Posterior vena cava (tissue), 2 donors: ENCODE measurements at regions not wholly inside any gene's neighbourhood (a gene's known extent, or its start where the extent isn't known, plus 50 kb on each side); places are given as distances from the start of the nearest gene placed in this dataset.
"Not testable (repeated sequence)": the region's sequence is repeated elsewhere in the genome, so short reads cannot be mapped to it uniquely, and the experiment has no call there.

Experiments used
- DNase-seq: peaks from one replicate; pipeline ENCODE4 v3.0.0-alpha.2; 2020; ENCODE audit warnings: low spot score
- intact Hi-C, 2 donors: fragments of 100-400 bp; cut with DNase I; formaldehyde crosslinking; loops; one replicate each; pipeline versions ENCODE4 v1.14.1 to v1.14.2; 2022 to 2023
- donor health status: DM: yes; HTN: yes; CAD: no.
- donor health status: DM: yes; HTN: yes; CAD: no.

DNA sequence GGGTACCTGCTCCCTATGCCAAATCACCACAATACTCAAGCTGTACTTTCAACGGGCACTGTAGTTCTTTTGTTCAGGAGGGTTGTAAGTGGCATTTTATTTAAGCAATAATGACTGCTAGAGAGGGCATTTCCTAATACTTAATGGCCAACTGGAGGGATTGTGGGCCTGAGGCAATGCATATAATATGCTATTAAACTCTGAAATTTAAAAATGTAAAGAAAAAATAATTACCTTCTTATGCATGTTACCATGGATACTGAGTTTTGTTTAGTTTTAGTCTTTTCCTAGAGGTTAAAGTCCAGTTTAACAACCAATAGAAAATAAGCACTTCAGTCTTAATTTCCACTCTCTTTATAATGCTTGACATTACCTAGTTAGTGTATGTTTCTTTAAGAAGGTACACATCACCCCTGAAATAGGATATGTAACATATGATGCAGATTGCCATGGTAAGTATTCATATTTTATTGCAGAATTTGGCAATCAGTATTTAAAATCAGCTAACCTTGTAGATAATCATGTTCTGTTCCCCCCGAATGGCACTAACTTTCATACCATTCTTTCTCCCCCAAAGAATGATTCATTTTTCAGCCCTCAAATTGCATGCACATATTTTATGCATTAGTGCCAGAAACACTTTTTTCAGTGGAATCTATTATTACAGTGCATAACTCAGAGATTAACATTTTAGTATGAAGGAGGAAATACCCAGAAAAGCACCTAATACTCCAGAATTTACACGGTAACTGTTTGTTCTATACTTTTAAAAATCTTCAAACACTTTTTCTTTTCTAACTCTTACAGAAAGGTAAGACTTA is 90.3 kb upstream of the ZNF438 start:
- no peak for DNase-seq
- intact Hi-C loops, result no loop called here

DNA sequence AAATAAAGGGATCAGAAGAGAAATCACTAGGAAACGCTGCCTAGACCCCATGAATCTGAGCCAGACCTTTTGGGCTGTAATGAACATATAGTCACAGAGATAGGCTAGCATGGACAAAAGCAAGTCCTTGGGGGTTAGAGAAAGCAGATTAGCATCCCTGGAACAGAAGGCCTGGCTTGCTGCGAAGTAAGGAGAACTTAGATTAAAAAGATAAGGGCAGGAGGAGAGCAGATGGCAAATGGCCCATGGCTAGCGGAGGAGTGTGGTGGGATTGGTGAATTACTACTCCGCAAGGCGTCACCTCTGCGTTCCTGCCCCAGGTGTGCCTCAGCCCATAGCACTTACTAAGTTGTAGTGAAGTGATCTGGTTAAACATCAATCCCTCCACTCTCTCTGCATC is 92.3 kb upstream of the ZNF438 start:
- intact Hi-C loops, result no loop called here
- DNase-seq, result no peak

DNA sequence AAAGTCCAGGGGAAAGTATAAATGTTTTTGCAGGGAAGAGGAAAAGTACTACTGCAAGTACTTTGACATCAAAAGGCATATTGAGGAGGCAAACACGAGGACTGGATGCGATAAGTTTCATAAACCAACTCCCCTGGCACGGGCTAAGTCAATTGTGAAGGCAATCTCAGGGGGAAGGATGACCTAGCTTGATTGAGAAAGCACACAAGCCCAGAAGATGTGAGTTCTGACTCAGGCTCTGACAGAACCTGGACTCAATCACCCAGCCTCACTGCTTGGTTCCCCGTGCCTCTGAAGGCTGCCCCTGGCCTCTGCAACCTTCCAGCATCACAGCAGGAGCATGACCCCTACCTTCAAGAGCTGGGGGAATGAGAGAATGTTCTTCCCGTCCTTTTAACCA is 93.2 kb upstream of the ZNF438 start:
- no peak for DNase-seq
- intact Hi-C loops, result no loop called here

DNA sequence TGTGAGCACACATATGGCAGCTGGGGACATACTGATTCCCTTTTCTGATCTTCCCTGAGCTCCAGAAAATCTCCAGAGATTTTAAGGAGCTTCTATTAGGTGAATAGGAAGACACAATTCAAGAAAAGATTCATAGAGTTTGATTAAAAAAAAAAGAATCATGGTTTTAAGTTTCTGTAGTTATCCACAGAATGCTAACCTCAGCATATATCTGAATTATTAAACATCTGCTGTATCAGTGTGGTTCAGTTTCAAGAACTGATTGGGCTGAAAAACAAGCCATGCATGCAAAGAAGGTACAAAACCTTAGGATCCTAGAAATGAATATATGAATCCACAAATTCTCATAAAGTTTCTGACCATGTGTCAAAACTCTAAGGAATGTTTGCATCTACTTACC is 94.1 kb upstream of the ZNF438 start:
- DNase-seq, result no peak
- intact Hi-C loops, result no loop called here

DNA sequence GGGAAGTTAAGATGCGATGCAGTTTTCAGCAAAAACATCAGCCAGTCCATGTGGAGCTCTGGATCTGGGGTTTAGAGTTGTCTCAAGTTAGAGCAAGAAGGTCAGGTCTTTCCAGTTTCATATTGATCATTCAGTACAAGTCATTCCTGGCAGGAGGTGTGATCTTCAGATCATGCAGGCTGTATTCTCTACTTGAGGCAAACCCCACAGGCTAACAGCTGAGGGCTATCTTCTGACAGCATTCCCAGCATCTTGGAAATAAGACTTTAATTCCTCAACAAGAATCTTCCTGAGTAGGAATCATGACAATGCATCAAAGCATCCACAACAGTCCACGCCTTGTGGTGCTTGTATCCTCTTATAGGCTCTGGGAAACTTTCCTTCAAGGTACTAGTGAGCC is 94.9 kb upstream of the ZNF438 start:
- intact Hi-C loops, result no loop called here
- DNase-seq, result no peak

DNA sequence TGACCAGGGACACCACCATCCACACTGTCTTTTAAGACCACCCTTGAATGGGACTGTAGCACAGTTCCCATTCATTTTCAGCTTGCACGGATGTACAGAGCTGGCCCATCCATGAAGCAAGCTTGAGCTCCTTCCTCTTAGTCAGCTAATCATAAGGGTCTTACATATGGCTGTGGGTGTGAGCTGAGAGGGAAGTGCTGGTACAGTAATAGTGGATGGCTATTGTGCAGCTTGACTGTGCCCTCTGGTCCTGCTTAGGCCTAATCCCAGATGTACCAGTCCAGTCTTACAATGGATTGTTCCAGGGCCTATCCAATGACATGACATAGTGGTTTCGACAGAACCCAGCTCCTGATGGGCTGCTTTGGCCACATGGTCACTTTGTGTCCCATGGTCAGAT is 96.9 kb upstream of the ZNF438 start:
- intact Hi-C loops, result no loop called here
- DNase-seq, result no peak

DNA sequence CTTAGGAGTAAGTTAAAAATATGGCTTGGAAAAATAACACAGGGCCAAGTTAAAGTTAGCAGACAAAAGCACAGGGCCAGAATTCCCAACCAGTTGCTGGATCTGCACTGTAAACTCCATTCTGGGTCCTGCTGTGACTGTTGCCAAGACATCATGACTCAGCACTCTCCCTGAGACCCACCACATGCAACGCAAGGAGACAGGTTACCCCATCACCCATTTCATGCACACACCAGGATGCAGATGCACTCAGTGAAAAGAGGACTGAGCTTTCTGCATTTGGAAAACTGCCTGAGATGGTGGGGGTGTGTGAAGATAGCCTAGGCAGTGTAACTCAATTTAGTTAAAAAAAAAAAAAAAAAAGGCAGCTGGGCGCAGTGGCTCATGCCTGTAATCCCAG is 97.6 kb upstream of the ZNF438 start:
- no peak for DNase-seq

DNA sequence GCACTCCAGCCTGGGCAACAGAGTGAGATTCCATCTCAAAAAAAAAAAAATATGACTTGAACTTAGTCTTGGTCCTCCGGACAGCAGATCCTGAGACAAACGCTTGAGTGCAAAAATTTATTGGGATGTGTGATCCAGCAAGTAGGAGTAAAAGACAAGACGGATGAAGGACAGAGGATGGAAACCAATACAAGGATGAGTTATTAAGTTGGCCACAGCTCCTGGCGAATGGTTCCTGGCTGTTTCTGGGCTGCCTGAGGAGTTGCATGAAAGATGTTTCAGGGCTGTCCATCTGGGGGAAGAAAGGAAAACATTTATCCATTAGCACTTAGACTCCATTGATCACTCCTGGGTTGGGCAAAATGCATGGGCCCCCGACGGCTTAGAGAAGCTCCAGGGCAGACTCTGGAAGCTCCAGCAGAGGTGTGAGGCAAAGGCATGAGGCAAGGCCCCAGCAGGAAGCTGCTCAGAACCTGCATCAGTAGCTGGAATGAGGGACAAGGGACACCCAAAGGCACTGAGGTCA is 98.3 kb upstream of the ZNF438 start:
- no peak for DNase-seq
- intact Hi-C loops, result loop anchor here in 1 of 2 donors (10.0 kb wide), 1 partner anchor 185 kb away; the partner anchor contains the start of gene ZEB1

More for the DNA sequence above, 97.6 kb upstream of the ZNF438 start:
- intact Hi-C loops, result no loop called here

DNA sequence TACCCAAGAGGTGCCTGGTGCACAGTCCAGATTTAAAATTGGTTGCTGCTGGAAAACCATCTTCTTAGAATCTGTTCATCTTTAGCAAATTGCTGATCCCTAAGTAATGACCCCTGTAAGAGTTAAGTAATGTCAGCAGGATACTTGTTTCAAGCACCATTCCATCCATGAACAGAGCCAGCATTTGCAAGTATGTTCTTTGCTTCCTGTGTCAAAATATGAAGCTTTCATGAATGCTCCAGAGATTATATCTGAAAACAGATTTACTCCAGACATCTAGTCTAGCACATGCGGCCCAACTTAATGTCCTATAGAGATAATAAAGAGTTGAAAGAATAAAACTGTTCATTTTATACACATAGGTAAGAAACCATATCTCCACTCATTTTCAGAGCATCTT is 98.7 kb upstream of the ZNF438 start:
- DNase-seq, result no peak
- intact Hi-C loops, result loop anchor here in 1 of 2 donors (10.0 kb wide), 1 partner anchor 184 kb away; the partner anchor contains the start of gene ZEB1

DNA sequence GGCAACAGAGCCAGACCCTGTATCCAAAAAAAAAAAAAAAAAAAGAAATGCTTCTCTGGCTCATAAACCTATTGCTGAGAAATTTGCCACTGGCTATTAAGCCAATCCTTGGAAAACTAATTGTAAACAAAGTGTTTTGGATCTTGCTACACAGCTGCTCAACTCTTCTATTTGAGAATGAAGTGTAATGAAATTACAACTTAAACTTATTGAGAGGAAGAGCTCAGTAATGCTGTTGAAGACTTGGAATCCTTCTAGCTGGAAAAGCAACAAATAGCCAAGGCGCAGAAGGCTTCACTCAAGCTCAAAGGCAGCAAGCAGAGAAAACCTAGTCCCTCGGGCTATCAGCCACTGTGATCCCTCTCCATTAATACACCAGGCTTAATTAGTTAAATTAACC is 99.6 kb upstream of the ZNF438 start:
- intact Hi-C loops, result loop anchor here in 1 of 2 donors (10.0 kb wide), 1 partner anchor 184 kb away; the partner anchor contains the start of gene ZEB1
- no peak for DNase-seq

DNA sequence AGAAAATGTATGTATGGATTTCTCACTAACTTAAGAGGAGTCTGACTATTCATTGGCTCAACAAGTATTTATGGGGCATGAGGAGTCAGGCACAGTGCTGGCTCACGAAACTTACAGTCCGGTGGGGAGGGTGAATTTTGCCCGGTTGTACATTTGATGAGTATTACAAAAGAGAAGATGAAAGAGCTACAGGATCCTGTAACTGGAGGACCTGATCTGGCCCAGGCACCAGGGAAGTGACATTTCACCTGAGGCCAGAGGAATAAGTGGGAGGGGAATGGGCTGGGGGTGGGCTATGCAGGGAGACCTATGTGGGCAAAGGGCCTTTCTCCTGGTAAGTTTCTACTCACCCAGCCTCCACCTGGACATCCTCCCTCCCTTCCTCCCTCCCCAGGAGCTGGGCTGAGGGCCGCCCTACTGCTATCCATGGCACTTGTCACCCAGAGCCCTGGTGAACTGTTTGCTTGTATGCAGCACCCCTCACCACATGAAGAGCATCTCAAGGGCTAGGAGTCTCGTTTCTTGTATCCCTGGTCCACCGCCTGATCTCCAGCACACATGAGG is 101.1 kb upstream of the ZNF438 start:
- DNase-seq, result no peak
- intact Hi-C loops, result loop anchor here in 1 of 2 donors (10.0 kb wide), 1 partner anchor 182 kb away; the partner anchor contains the start of gene ZEB1

DNA sequence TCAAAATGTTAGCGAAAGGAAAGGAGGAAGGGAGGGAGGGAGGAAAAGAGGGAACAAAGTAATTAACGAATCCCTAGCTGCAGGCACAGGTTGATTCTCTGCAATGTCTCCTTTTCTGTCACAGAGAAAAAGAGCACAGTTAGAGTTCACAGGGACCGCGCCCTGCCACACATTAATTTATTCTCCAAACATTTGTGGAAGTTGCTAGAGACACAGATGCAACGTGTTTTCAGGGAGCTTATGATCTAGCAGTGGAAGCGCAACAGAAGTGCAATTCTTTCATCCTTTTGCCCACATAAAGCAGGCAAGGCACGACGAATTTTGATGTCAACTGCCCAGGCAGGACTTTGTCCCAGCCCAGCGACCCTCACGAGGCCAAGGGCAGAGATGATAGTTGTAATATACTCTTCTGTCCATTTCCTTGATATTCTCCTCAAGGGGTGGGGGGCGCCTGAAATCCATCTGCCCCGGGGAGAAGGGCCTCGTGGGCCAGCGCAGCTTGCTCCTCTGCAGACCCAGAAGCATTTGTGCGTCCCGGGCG is 101.7 kb upstream of the ZNF438 start:
- intact Hi-C loops, result loop anchor here in 1 of 2 donors (10.0 kb wide), 1 partner anchor 181 kb away; the partner anchor contains the start of gene ZEB1
- no peak for DNase-seq

DNA sequence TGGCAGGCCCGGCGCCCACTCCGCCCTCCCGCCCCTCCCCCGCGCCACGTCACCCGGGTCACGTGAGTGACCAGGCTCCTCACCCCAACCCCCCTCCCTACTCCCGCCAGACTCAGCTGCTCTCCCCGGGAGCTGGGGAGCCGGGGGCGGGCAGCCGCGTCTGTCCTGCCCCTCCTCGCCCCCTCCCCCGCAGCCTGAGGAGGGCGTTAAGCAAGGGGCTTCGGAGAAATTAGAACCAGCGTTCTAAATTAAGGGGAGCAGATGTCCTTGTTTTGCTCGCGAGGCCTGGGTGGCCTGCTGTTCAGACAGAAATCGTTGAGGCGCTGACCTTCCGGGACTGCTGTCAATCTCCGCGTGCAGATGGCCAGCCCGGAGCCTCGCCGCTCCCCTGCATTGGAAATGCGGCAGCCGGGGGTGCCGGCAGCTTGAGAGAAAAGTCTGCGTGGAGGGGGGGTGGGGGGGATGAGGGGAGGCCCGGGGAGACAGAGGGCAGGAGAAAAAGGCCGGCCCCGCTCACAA is 102.2 kb upstream of the ZNF438 start:
- intact Hi-C loops, result loop anchor here in 1 of 2 donors (10.0 kb wide), 1 partner anchor 181 kb away; the partner anchor contains the start of gene ZEB1
- DNase-seq, result peak; percentile 93

DNA sequence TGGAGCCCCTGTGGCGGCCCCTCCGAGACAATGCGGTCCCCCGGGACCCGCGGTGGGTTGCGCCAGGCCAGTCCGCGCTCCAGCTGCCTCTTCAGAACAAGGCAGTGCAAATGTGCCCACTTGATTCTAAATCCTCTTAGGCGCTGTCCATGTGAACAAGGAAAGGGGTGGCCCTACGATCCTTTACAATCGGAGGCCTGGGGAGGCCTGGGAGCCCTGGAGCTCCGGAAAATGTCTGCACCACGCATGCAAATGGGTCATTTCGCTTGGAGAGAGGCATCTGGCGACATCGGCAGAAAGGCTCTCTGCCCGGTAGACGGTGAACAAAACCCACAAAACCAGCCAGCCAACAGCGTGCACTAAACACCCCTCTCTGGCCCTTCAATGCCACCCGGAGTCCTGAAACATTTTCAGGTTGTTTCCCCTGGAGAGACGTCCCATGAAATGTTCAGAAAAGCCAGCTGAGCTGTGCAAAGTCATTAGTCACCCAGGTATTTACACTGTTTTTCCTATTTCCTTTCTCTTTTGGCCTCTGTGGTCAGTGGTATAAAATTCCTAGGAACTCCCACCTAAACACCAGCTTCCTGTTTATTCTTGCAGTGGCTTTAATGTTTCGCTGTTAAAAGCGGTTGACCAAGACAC is 102.8 kb upstream of the ZNF438 start:
- no peak for DNase-seq
- intact Hi-C loops, result loop anchor here in 1 of 2 donors (10.0 kb wide), 1 partner anchor 180 kb away; the partner anchor contains the start of gene ZEB1

DNA sequence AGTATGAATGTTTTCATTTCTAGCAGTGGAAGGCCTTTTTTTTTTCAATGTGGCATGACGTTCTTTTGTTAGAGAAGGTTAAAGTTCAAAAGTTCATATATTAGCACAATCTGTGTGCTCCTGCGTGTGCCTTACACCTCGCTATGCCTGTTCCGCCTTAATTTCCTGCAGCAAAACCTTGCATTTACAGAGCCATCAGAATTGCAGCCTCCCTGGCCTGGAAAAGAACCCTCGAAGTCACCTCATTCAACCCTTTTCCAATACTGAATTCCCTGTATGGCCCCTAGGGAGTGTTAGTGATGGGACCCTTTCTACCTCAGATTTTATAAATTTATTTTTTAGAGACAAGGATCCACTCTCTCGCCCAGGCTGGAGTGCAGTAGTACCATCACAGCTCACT is 103.5 kb upstream of the ZNF438 start:
- intact Hi-C loops, result loop anchor here in 1 of 2 donors (10.0 kb wide), 1 partner anchor 180 kb away; the partner anchor contains the start of gene ZEB1
- no peak for DNase-seq

DNA sequence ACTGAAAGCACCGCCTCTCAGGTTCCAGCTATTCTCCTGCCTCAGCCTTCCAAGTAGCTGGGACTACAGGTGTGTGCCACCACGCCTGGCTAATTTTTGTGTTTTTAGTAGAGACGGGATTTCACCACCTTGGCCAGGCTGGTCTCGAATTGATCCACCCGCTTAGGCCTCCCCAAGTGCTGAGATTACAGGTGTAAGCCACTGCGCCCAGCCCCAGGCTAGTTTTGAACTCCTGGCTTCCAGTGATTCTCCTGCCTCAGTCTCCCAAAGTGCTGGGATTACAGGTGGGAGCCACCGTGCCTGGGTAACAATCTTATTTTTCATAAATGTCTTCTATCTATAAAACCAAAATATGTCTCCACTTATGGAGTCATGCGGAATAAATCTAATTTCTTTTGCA is 104.1 kb upstream of the ZNF438 start:
- not testable (repeated sequence) for DNase-seq
- intact Hi-C loops, result loop anchor here in 1 of 2 donors (10.0 kb wide), 1 partner anchor 179 kb away; the partner anchor contains the start of gene ZEB1

DNA sequence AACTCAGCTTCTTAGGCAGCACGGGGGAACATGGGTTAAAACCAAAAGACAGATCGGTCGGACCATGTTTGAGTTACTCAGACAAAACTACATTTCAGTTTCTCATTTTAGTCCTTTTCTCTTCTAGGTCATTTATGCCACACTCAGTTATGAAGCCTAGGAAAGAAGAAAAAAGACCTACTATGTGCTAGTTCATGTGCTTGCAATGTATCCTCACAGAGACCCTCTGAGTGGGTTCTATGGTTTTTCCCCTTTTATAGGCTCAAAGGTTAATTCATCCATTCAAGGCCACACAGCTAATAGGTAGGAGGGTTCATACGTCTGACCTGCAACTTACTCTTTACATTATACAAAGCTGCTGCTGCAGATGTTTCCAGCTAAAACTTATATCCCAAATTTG is 104.7 kb upstream of the ZNF438 start:
- DNase-seq, result no peak
- intact Hi-C loops, result loop anchor here in 1 of 2 donors (10.0 kb wide), 1 partner anchor 178 kb away; the partner anchor contains the start of gene ZEB1

DNA sequence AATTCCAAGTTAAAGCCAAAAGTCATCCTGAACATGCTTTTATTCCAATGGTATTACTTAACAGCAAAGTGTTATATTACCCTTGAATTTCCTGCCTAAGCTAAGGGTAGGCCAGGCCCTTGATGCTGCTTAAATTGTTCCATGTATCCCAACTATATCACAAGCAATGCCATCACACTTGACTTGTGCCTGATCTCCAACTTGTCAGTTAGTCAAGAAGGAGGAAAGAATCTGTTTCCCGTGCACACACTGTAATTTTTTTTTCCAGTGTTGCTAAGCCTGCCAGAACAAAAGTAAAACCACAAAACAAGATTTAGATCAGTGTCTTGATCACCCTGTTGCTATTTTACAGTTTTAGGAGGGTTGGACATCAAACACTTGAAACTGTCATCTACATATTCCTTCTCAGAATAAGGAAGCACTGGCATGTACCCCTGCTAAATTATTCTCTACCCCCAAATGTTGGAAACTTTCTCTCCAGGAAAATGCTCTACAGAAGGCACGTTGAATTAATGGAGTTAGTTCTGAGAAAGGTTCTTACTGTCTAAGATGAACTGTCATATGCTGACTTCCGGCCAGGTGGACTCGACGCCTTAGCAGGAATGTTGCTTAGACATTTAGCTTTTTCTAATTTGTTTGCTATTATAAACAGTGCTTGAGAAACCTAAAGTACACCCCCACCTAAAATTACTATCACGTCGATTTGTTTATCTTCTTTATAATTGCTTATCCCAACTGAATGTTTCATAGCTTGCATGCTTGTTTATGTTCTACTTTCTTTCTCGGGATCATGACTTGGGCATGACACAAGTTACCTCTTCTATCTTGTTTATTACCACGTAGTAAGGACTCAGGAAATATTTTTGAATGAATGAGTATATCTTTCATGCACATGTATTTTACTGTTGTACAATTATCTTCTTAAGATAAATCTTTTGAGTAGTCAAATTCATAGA is 105.5 kb upstream of the ZNF438 start:
- intact Hi-C loops, result loop anchor here in 1 of 2 donors (10.0 kb wide), 1 partner anchor 178 kb away; the partner anchor contains the start of gene ZEB1
- no peak for DNase-seq
